T47D (cell line): ENCODE measurements at regions not wholly inside any gene's neighbourhood (a gene's known extent, or its start where the extent isn't known, plus 50 kb on each side); places are given as distances from the start of the nearest gene placed in this dataset.
A peak's percentile ranks its signal among the peaks of the same experiment; 100 is the strongest.

Experiments used
- DNase-seq, 2 experiments: peaks; one replicate each; pipeline versions ENCODE4 v3.0.0 to v3.0.0-alpha.2; 2011 to 2012; ENCODE audit warnings: low read depth in 1 of 2, low spot score in 1 of 2
- JUND ChIP-seq: IDR thresholded peaks from 2 replicates; pipeline ENCODE4 v1.6.1; 2012; ENCODE audit warnings: low read depth
- in situ Hi-C: cut with HindIII; loops from 2 replicates; pipeline ENCODE4 v1.10.0; 2016; ENCODE audit warnings: low sequenced_read_pairs, low pct_unique_long_range_greater_than_20kb

GRCh38 chr14:25237845-25238244 lies 187.9 kb upstream of the STXBP6 start:
- in situ Hi-C loops, result no loop called here
- peak in 1 of 2 experiments; percentile 66 for DNase-seq
- no peak for TF ChIP-seq JUND

GRCh38 chr14:25233613-25234012 lies 183.7 kb upstream of the STXBP6 start:
- in situ Hi-C loops, result no loop called here
- DNase-seq, result no peak
- TF ChIP-seq JUND, result no peak

GRCh38 chr14:25231004-25231403 lies 181.1 kb upstream of the STXBP6 start:
- in situ Hi-C loops, result no loop called here
- no peak for TF ChIP-seq JUND
- DNase-seq, result peak in 1 of 2 experiments; percentile 48

- no peak for DNase-seq
- no peak for TF ChIP-seq JUND
- in situ Hi-C loops, result no loop called here
These were observed 176.3 kb upstream of the STXBP6 start for GRCh38 chr14:25226214-25226613.

GRCh38 chr14:25222256-25222655 lies 172.3 kb upstream of the STXBP6 start:
- in situ Hi-C loops, result no loop called here
- TF ChIP-seq JUND, result no peak
- no peak for DNase-seq

- in situ Hi-C loops, result no loop called here
- no peak for DNase-seq
- no peak for TF ChIP-seq JUND
These were observed 170.6 kb upstream of the STXBP6 start for GRCh38 chr14:25220514-25220913.

GRCh38 chr14:25215607-25216006 lies 165.7 kb upstream of the STXBP6 start:
- in situ Hi-C loops, result no loop called here
- no peak for DNase-seq

GRCh38 chr14:25197885-25198284 lies 147.9 kb upstream of the STXBP6 start:
- in situ Hi-C loops, result no loop called here
- no peak for DNase-seq
- TF ChIP-seq JUND, result no peak

More at GRCh38 chr14:25215607-25216006, 165.7 kb upstream of the STXBP6 start:
- no peak for TF ChIP-seq JUND

- no peak for TF ChIP-seq JUND
- DNase-seq, result no peak
These were observed 130.3 kb upstream of the STXBP6 start for GRCh38 chr14:25180221-25180620.

GRCh38 chr14:25178255-25178654 lies 128.3 kb upstream of the STXBP6 start:
- DNase-seq, result no peak
- TF ChIP-seq JUND, result no peak
- in situ Hi-C loops, result no loop called here

More at GRCh38 chr14:25180221-25180620, 130.3 kb upstream of the STXBP6 start:
- in situ Hi-C loops, result no loop called here

GRCh38 chr14:25150934-25151790 lies 101.2 kb upstream of the STXBP6 start:
- in situ Hi-C loops, result no loop called here
- no peak for TF ChIP-seq JUND
- peak; percentile 14 to 63 for DNase-seq

GRCh38 chr14:25150401-25150800 lies 100.5 kb upstream of the STXBP6 start:
- no peak for DNase-seq
- no peak for TF ChIP-seq JUND
- in situ Hi-C loops, result no loop called here

GRCh38 chr14:25140411-25140810 lies 90.5 kb upstream of the STXBP6 start:
- in situ Hi-C loops, result no loop called here
- no peak for TF ChIP-seq JUND
- DNase-seq, result no peak
